Neural cell (in vitro differentiated cells): ENCODE measurements at regions not wholly inside any gene's neighbourhood (a gene's known extent, or its start where the extent isn't known, plus 50 kb on each side); places are given as distances from the start of the nearest gene placed in this dataset.

Experiments used
- H2AFZ ChIP-seq: fragments of 200-600, 300-800 bp; sonication (generic), shearing (Covaris generic); 2 replicates; pipeline ENCODE4 v1.6.0; 2014; ENCODE audit warnings: low read depth, mild to moderate bottlenecking, antibody characterized with exemption, low read length, moderate library complexity
- H3F3A ChIP-seq: fragments of 200-600 bp; shearing (Covaris generic); 2 replicates; pipeline ENCODE4 v1.6.1; 2016; ENCODE audit warnings: mild to moderate bottlenecking, moderate library complexity, mixed read lengths, antibody characterized with exemption, low read length; ENCODE audit not compliant: insufficient read depth, poor library complexity, severe bottlenecking
- H3K27ac ChIP-seq: fragments of 200-600, 300-800 bp; sonication (generic), shearing (Covaris generic); 2 replicates; pipeline ENCODE4 v1.5.1; 2014; ENCODE audit warnings: mild to moderate bottlenecking, low read length, moderate library complexity
- H3K27me3 ChIP-seq: fragments of 300-800, 200-600 bp; sonication (generic), shearing (Covaris generic); 2 replicates; pipeline ENCODE4 v1.6.0; 2014; ENCODE audit warnings: mild to moderate bottlenecking, low read depth, low read length, moderate library complexity; ENCODE audit not compliant: insufficient read depth
- H3K36me3 ChIP-seq: fragments of 300-800, 200-600 bp; sonication (generic), shearing (Covaris generic); 2 replicates; pipeline ENCODE4 v1.5.1; 2014; ENCODE audit warnings: mild to moderate bottlenecking, antibody characterized with exemption, low read length, moderate library complexity; ENCODE audit not compliant: insufficient read depth
- H3K4me2 ChIP-seq: fragments of 300-800, 200-600 bp; sonication (generic), shearing (Covaris generic); 2 replicates; pipeline ENCODE4 v1.6.0; 2014; ENCODE audit warnings: mild to moderate bottlenecking, low read length
- H3K4me3 ChIP-seq: fragments of 300-800, 200-600 bp; sonication (generic), shearing (Covaris generic); 2 replicates; pipeline ENCODE4 v1.5.1; 2014; ENCODE audit warnings: mild to moderate bottlenecking, low read length, moderate library complexity
- H3K79me2 ChIP-seq: fragments of 200-600 bp; shearing (Covaris generic); replicated peaks from 2 replicates; pipeline ENCODE4 v1.6.0; 2014; ENCODE audit warnings: mild to moderate bottlenecking, low read length, moderate library complexity; ENCODE audit not compliant: insufficient read depth
- H3K9ac ChIP-seq: fragments of 300-800, 200-600 bp; sonication (generic), shearing (Covaris generic); 2 replicates; pipeline ENCODE4 v1.6.1; 2016; ENCODE audit warnings: mild to moderate bottlenecking, low read length, mixed read lengths
- H3K9me2 ChIP-seq: fragments of 200-600 bp; shearing (Covaris generic); 2 replicates; pipeline ENCODE4 v1.6.1; 2016; ENCODE audit warnings: mild to moderate bottlenecking, low read length, mixed read lengths; ENCODE audit not compliant: insufficient read depth
- H3K9me3 ChIP-seq: fragments of 200-600, 300-800 bp; sonication (generic), shearing (Covaris generic); 2 replicates; pipeline ENCODE4 v1.6.1; 2016; ENCODE audit warnings: mild to moderate bottlenecking, mixed run types, low read length, moderate library complexity, mixed read lengths
- H4K20me1 ChIP-seq: fragments of 200-600 bp; shearing (Covaris generic); 2 replicates; pipeline ENCODE4 v1.6.1; 2016; ENCODE audit warnings: mild to moderate bottlenecking, mixed run types; ENCODE audit not compliant: insufficient read depth
- EP300 ChIP-seq: fragments of 450-650 bp; conservative IDR thresholded peaks from 2 replicates; pipeline ENCODE4 v1.6.1; 2014; ENCODE audit warnings: antibody characterized with exemption, mild to moderate bottlenecking, moderate library complexity; ENCODE audit not compliant: poor library complexity, severe bottlenecking
- EZH2 ChIP-seq: fragments of 200-600, 300-800 bp; shearing (Covaris generic), sonication (generic); IDR thresholded peaks from 2 replicates; pipeline ENCODE4 v1.6.1; 2014; ENCODE audit warnings: antibody characterized with exemption, low read length, borderline replicate concordance, mild to moderate bottlenecking; ENCODE audit not compliant: insufficient read depth, poor library complexity, severe bottlenecking
- MXI1 ChIP-seq: fragments of 450-650 bp; conservative IDR thresholded peaks from 2 replicates; pipeline ENCODE4 v1.6.1; 2014; ENCODE audit warnings: antibody characterized with exemption, mild to moderate bottlenecking; ENCODE audit not compliant: poor library complexity, severe bottlenecking
- POLR2AphosphoS5 ChIP-seq: IDR thresholded peaks from 2 replicates; pipeline ENCODE4 v1.6.1; 2012
- RAD21 ChIP-seq: fragments of 450-650 bp; conservative IDR thresholded peaks from 2 replicates; pipeline ENCODE4 v1.6.1; 2014; ENCODE audit warnings: antibody characterized with exemption, mild to moderate bottlenecking, moderate library complexity
- REST ChIP-seq: IDR thresholded peaks from 2 replicates; pipeline ENCODE4 v1.6.1; 2012; ENCODE audit warnings: borderline replicate concordance
- SMC3 ChIP-seq: fragments of 450-650 bp; conservative IDR thresholded peaks from 2 replicates; pipeline ENCODE4 v1.6.1; 2014; ENCODE audit warnings: antibody characterized with exemption, mild to moderate bottlenecking, moderate library complexity; ENCODE audit not compliant: poor library complexity
- TAF1 ChIP-seq: IDR thresholded peaks from 2 replicates; pipeline ENCODE4 v1.6.1; 2012; ENCODE audit warnings: low read depth
- TF ChIP-seq, protein P1 (sequence below): fragments of 450-650 bp; IDR thresholded peaks from 2 replicates; pipeline ENCODE4 v1.5.1; 2014; ENCODE audit warnings: antibody characterized with exemption, mild to moderate bottlenecking, moderate library complexity; ENCODE audit not compliant: poor library complexity, severe bottlenecking

DNA sequence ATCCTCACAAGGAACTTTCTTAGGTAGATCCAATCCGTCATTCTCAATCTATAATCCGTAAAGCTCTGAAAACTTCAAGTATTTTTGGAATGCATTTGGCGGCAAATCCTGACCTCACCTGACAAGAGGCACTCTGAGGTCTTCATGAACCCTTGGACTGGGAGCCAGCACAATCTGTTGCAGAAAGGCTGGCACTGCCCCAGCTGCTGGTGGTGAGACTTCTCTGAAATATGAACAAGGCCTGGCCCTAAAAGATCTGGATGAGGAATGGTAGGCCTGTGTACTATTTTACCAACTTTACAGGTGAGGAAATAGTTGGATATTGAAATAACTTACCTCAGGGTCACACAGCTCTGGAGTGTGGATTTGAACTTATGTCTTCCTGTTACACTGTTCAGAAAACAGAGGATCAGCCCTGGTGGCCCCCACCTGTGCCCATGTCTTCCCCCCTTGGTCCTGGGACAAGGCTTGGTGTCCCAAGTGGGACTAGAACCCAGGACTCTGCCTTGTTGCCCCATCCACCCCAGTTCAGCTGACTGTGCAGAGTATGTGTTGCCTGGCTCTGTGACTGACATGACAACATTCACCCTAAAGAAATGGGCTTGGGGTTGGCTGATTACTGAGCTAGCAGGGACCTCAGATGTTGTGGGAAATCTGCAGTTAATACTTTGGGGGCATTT is 471.4 kb downstream of the MN1 start:
- Histone ChIP-seq H2AFZ (no peak overlapping the region), H3K36me3 (no peaks in the 10 kb centered on the region), H3K9me3 (no peaks in the 10 kb centered on the region), H3K9me2 (no peaks in the 10 kb centered on the region), H3F3A (no peaks in the 10 kb centered on the region), H3K27me3 (no peaks in the 10 kb centered on the region), H3K79me2 (no peaks in the 10 kb centered on the region), H3K9ac (no peak overlapping the region), H4K20me1 (no peaks in the 10 kb centered on the region), H3K27ac (no peak overlapping the region), H3K4me2 (no peak overlapping the region), H3K4me3 (no peak overlapping the region)
- no peak for TF ChIP-seq MXI1
- no peak for TF ChIP-seq TAF1
- no peak for TF ChIP-seq EP300
- no peak for TF ChIP-seq REST
- no peak for TF ChIP-seq SMC3
- no peak for TF ChIP-seq EZH2
- TF ChIP-seq RAD21: no peak
- TF ChIP-seq POLR2AphosphoS5: no peak
- TF ChIP-seq, protein P1, sequence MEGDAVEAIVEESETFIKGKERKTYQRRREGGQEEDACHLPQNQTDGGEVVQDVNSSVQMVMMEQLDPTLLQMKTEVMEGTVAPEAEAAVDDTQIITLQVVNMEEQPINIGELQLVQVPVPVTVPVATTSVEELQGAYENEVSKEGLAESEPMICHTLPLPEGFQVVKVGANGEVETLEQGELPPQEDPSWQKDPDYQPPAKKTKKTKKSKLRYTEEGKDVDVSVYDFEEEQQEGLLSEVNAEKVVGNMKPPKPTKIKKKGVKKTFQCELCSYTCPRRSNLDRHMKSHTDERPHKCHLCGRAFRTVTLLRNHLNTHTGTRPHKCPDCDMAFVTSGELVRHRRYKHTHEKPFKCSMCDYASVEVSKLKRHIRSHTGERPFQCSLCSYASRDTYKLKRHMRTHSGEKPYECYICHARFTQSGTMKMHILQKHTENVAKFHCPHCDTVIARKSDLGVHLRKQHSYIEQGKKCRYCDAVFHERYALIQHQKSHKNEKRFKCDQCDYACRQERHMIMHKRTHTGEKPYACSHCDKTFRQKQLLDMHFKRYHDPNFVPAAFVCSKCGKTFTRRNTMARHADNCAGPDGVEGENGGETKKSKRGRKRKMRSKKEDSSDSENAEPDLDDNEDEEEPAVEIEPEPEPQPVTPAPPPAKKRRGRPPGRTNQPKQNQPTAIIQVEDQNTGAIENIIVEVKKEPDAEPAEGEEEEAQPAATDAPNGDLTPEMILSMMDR: no peak

DNA sequence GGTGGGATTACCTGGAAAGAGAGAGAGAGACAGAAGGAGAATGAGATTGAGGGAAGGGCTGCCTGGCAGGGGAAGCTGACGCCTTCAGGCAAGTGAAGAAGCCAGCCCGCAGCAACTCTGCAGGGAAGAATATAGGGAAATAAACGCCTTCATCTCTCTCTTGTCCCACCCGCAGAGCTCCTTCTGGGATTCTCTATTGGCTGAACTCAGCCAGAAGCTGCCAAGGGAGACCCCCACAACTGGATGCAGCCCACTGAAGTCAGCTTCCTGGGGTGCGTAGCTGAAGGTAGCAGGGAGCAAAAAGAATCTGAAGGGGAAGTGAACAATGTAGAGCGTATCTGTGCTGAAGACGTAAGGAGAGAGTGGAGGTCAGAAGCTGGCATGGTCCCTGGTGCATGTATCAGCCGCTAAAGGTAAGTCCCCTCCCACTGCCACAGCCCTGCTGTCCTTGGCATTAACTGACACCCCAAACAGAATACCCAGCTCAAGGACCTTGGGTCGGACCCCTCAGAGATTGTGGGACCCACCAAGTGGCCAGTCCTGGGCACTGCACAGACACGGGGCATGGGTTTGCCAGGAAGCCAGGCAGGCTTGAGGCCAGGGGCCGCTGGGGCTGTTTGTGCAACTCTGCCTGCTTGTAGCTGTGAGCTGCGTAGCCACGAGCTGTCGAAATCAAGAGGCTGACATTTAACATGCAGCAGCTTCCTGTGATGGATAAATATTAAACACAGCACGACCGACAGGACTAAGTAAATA is 469.9 kb downstream of the MN1 start:
- Histone ChIP-seq H4K20me1 (no peaks in the 10 kb centered on the region), H3K4me2 (no peak overlapping the region), H3K9ac (peak overlapping the region; percentile 43), H3K9me2 (no peaks in the 10 kb centered on the region), H3K27me3 (no peaks in the 10 kb centered on the region), H3K79me2 (no peaks in the 10 kb centered on the region), H3K9me3 (no peaks in the 10 kb centered on the region), H3K4me3 (peak overlapping the region; percentile 8), H3K27ac (peak overlapping the region; percentile 58), H3F3A (no peaks in the 10 kb centered on the region), H2AFZ (no peak overlapping the region), H3K36me3 (no peaks in the 10 kb centered on the region)
- TF ChIP-seq EZH2: no peak
- TF ChIP-seq EP300: no peak
- TF ChIP-seq TAF1: no peak
- peak; percentile 51 for TF ChIP-seq RAD21
- TF ChIP-seq SMC3: peak; percentile 38
- TF ChIP-seq POLR2AphosphoS5: no peak
- TF ChIP-seq, protein P1: peak; percentile 59
